22Rv1 (cell line): ENCODE measurements at regions not wholly inside any gene's neighbourhood (a gene's known extent, or its start where the extent isn't known, plus 50 kb on each side); places are given as distances from the start of the nearest gene placed in this dataset.

Experiments used
- CTCF ChIP-seq: fragments of 450-650 bp; IDR thresholded peaks from 2 replicates; pipeline ENCODE4 v1.5.1; 2017; ENCODE audit warnings: mild to moderate bottlenecking
- ZFX ChIP-seq: fragments of 450-650 bp; IDR thresholded peaks from 2 replicates; pipeline ENCODE4 v1.6.1; 2017; ENCODE audit warnings: antibody characterized with exemption, borderline replicate concordance

GRCh38 chr2:43005975-43006833 is 213.8 kb upstream of the HAAO start:
- TF ChIP-seq CTCF (no peak), ZFX (no peak)
